Pons (tissue), 1 donor: ENCODE measurements at regions not wholly inside any gene's neighbourhood (a gene's known extent, or its start where the extent isn't known, plus 50 kb on each side); places are given as distances from the start of the nearest gene placed in this dataset.
A peak's percentile ranks its signal among the peaks of the same experiment; 100 is the strongest.
"Not testable (repeated sequence)": the region's sequence is repeated elsewhere in the genome, so short reads cannot be mapped to it uniquely, and the experiment has no call there.

ENCODE experiments used
- DNase-seq: peaks from one replicate; pipeline ENCODE4 v3.0.0-alpha.2; 2016; ENCODE audit warnings: low spot score

GRCh38 chr5:153237671-153238332 is 252.7 kb upstream of the GRIA1 start:
- no peak for DNase-seq

- DNase-seq, result no peak
These were observed 233.1 kb upstream of the GRIA1 start for GRCh38 chr5:153257381-153257780.

GRCh38 chr5:153258469-153258868 is 232.0 kb upstream of the GRIA1 start:
- no peak for DNase-seq

DNA sequence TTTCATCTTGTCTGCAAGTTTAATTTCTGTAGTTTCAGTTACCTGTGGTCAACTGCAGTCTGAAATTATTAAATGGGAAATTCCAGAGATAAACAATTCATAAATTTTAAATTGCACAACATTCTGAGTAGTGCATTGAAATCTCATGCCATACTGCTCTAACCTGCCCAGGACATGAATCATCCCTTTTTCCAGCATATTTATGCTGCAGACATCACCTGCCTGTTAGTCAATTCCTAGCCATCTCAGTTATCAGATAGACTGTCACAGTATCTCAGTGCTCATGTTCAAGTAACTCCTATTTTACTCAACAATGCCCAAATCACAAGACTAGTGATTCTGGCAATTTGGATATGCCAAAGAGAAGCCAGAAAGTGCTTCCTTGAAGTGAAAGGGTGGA is 223.0 kb upstream of the GRIA1 start:
- no peak for DNase-seq

DNA sequence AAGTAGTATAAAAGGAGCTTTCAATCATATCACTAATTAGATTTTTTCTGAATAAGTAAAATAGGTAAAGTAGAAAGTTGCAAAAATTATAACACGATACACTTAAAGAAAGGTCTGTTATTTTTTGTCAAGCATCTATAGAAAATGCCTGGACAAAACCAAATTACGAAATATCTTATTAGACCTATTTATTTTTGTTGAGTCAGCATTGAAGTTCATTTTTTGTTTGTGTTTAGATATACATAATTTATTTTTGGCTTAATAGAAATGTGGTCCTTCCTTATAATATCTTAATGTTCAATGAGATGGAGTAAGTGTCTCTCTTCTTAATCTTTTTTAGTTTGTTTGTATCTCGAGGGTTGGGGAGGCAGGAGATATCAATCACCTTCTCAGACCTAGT is 214.8 kb upstream of the GRIA1 start:
- no peak for DNase-seq

DNA sequence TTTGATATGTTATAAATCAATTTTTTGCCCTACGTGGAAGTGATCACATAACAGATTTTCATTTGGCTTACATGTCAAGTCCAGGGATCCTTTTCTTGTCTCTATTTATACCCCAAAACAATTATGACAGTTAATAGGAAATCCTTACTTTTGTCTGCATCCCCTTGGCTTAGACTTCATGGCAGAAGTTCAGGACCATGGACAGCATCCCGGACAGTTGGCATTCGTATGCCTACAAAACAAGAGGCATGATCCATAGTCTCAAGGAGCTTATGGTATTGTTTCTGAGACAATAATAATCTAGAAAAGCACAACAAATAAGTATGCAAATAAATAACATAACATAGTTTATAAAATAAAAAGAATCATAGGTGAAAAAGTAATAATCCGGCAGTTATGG is 214.3 kb upstream of the GRIA1 start:
- peak; percentile 11 for DNase-seq

- DNase-seq, result not testable (repeated sequence)
These were observed 194.1 kb upstream of the GRIA1 start for GRCh38 chr5:153296251-153296844.

GRCh38 chr5:153299891-153300290 is 190.6 kb upstream of the GRIA1 start:
- no peak for DNase-seq

DNA sequence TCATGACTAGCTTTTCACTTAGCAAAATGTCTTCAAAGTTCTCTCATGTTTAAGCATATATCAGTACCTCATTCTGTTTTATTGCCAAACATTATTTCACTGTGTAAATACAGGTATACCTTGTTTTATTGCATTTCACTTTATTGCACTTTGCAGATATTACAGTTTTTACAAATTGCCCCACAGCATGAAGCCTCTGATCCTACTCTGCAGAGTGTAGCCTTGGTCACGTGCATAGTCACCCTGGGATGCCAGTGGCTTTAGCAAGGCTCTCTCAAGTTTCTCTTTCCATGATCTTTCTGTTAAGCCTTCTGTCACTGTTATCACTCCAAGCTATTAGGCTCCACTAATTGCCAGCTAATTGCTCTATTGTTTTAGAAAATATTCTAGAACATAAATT is 182.2 kb upstream of the GRIA1 start:
- DNase-seq, result no peak

DNA sequence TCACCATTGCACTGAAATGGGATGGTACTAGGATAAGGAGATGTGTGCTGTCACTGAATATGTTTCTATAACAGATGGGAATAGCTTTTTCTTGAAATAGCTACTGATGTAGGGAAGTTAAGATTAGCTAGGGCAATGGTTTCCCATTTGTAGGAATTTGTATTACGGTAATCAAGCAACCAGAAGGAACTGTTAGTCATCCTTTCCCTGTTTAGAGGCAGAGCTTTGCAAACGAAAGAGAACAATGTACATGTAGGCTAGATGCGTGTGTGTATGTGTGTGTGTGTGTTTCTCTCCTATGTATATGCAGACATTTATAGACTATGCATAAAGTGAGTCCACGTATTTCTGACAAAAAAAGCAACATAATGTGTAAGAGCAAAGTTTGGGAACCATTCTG is 171.9 kb upstream of the GRIA1 start:
- DNase-seq, result no peak

DNA sequence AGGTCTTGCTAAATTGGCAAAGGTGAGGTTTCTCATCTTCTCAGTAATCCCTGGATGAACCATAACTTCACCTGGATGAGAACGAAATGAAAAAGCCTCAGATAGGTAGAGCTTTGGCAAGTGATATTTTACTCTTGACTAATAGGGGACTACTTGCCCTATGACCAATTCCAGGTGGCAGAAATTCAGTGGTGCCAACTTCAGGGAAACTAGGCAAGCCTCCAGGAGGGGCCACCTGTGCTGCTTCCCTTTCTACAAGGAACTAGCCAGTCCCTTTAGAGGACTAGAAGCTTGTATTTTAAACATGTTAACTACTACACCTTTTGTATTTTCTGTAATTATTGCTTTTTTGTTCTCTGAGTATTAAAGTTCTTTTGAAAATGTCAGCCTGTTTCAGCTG is 169.0 kb upstream of the GRIA1 start:
- no peak for DNase-seq

DNA sequence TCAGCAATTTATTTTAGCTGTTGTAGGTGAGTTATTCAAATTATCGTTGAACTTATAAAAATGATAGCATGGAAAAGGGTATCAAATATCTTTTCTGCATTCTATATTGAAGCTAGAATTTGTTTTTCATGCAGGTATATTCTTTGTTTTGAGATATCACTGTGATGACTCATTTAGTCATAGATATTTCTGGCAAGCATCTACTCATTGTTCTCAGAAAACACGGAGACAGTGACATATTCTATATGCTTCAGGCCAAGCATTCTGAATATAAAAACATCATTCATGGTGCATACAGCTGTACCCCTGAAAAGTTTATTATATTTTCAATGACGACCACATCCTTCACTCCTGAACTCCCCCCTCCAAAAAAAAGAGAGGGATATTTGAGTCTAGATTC is 150.3 kb upstream of the GRIA1 start:
- no peak for DNase-seq

DNA sequence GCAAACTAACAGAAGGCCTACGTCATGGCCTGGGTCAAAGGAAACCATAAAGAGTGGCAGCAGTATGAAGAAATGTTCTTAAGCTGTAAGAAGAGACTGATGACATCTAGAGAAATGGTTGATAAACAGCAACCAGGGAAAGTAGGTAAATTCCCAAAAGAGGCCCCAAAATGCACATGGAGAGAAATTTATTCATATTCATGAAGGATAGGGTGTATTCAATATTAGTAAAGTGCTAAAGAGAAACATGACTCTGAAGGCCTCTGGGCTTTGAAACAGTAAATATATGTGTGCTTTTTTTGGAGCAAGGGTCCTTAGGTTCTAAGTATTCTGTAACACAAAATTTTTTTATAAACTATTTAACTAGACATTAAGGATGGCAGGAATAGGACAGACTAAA is 149.7 kb upstream of the GRIA1 start:
- no peak for DNase-seq

GRCh38 chr5:153342487-153342886 is 148.0 kb upstream of the GRIA1 start:
- no peak for DNase-seq

DNA sequence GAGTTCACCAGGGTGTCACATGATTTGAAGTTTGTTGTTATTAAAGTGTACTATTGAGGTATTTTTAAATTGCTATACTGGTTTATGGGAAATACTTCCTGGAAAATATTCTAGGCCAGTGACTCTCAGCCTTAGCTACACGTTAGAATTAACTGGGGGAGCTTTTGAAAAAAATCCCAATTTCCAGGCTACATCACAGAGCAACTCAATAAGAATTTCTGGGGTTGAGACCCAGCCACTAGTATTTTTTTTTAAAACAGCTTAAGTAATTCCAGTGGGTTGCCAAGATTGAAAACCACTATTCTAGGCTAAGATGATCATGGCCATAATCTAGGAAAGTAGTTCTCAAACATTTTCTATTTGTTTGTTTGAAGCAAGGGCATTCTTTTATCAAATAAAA is 142.9 kb upstream of the GRIA1 start:
- DNase-seq, result no peak

DNA sequence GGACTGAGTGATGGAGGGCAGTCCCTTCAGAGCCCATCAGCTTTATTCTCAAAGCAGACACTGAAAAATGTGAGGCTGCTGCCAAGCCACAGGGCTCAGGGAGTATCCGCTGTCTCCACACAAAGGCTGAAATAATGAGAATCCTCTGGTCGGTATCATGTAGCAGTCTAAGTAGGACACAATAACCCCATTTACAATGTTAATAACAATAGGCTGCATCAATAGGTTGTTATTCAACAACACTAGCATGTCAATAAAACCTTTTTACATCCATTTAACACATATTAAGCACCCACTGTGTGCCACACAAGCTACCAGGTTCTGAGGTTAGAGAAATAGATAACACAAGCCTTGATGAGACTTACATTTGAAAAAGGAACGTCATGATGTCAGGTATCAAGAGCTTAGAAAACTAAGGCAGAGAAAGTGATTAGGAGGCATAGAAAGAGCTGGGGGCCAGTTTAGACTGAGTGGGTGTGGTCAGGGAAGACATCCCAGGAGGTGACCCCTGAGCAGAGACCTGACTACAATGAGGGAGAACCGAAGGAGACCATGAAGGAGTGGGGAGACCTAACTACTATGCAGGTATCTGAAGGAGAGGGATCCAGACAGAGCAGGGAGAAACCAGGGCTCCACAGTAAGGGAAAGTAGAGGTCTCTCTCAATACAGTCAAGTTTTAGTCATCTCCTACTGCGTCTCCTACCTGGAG is 140.1 kb upstream of the GRIA1 start:
- DNase-seq, result no peak

- no peak for DNase-seq
These were observed 137.7 kb upstream of the GRIA1 start for GRCh38 chr5:153352685-153353219.

GRCh38 chr5:153357493-153358112 is 132.9 kb upstream of the GRIA1 start:
- DNase-seq, result no peak

DNA sequence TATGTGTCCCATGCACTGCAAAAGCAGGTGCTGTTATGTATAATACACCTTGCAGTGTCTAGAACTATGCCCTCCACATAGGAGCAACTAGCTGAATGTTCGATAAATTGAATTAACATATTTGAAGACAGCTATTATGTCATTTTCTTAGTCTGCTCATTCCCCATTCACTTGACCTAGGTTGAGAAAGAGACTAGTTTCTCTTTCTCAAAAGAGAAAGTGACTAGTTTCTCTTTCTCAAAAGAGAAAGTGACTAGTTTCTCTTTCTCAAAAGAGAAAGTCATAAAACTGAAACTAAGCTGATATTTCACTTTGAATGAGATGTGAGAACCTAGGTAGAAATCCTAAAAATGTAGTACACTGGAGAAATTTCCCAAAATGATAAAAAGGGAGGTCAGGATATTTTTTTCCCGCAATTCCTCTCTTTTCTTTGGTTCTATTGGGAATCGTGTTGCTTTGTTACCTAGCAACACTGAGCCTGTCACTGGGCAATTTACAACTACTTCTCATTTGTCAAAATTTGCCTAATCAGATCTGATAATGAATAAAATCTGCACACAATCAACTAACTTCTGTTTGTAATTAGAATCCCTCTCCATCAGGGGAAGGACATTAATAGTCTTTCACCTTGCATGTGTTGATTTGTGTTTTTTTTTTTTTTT is 132.0 kb upstream of the GRIA1 start:
- no peak for DNase-seq

GRCh38 chr5:153360860-153361259 is 129.6 kb upstream of the GRIA1 start:
- DNase-seq, result no peak

DNA sequence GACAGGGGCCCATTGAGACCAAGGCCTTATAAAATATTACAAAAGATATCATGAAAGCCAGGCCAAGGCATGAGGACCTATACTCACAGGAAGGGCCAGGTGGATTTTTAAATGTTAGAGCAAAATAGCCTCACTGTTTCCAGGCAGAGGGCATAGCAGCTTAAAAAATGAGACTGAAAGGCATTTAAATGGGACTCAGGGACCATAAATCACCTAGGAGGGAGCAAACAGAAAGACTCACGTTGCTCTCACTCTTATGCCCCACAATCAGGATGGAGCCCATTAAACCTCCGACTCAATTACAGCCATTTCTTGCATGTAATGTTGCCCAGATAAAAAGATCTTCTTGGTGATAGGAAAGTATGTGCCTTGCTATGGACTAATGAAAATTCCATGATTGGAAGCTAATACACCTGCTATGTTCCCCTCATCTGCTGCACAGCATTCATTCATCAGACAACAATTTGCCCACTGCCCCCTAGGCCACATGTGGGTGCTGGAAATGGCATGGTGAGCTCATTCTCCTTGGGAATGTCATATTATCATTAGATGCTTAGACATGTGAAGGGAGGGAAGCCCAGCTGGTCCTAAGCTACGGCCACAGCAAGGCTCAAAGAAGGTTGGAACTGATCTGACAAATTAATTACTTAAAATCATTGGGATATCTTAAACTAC is 128.6 kb upstream of the GRIA1 start:
- DNase-seq, result no peak

DNA sequence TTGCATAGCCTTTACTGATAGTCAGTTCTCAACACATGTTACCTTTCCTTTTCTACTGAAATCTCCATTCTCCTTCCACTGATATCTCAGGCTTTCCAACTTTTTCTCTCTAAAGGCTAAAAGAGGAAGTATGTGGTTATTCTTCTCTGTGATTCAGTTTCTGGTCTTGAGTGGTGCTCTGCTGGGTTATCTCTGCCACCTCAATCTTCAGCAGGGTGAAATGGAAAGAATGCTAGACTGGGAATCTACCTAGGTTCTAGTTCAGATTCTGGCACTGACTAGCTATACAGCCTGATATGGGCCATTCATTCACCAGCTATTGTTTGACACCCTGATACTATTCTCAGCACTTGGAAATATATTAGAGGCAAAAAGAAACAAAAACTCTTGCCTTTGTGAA is 124.9 kb upstream of the GRIA1 start:
- DNase-seq, result no peak
